Keratinocyte (primary cell): ENCODE measurements at regions not wholly inside any gene's neighbourhood (a gene's known extent, or its start where the extent isn't known, plus 50 kb on each side); places are given as distances from the start of the nearest gene placed in this dataset.

Source experiments
- DNase-seq: peaks from one replicate; pipeline ENCODE4 v3.0.0-alpha.2; 2011; ENCODE audit warnings: low read depth, missing footprints, low spot score
- FAIRE-seq: peaks from 2 replicates; lab custom pipeline; 2011; peaks lifted over from hg19 to GRCh38; lab: Jason Lieb, UNC
- H2AFZ ChIP-seq: 2 replicates; pipeline ENCODE4 v1.6.0; 2012; ENCODE audit warnings: low read length, control low read depth, inconsistent platforms; ENCODE audit not compliant: control insufficient read depth
- H3K27ac ChIP-seq: 2 replicates; pipeline ENCODE4 v1.5.1; 2011; ENCODE audit warnings: low read length; ENCODE audit not compliant: control insufficient read depth, insufficient read depth
- H3K27me3 ChIP-seq: 3 replicates; pipeline ENCODE4 v1.6.0; 2011; ENCODE audit warnings: low read length; ENCODE audit not compliant: control insufficient read depth, insufficient read depth; ENCODE audit errors: extremely low read depth
- H3K36me3 ChIP-seq, 2 experiments: 2 replicates in 1 of 2; 3 replicates in 1 of 2; pipeline ENCODE4 v1.5.1; 2011; ENCODE audit warnings: low read length in 2 of 2, mild to moderate bottlenecking in 1 of 2; ENCODE audit not compliant: control insufficient read depth in 2 of 2, insufficient read depth in 2 of 2; ENCODE audit errors: extremely low read depth in 1 of 2
- H3K4me1 ChIP-seq: 3 replicates; pipeline ENCODE4 v1.5.1; 2011; ENCODE audit warnings: low read length; ENCODE audit not compliant: control insufficient read depth, insufficient read depth; ENCODE audit errors: extremely low read depth
- H3K4me2 ChIP-seq: 3 replicates; pipeline ENCODE4 v1.6.0; 2011; ENCODE audit warnings: low read depth, low read length; ENCODE audit not compliant: control insufficient read depth, insufficient read depth; ENCODE audit errors: extremely low read depth
- H3K4me3 ChIP-seq, 3 experiments: fragments of 200-600 bp in 1 of 3; sonication (generic) in 1 of 3; 2 replicates in 2 of 3; 3 replicates in 1 of 3; pipeline ENCODE4 v1.5.1; 2011 to 2016; ENCODE audit warnings: low read length in 3 of 3, mild to moderate bottlenecking in 3 of 3, control low read depth in 2 of 3, inconsistent platforms in 1 of 3, low read depth in 1 of 3, mixed read lengths in 1 of 3, mixed run types in 1 of 3, moderate library complexity in 1 of 3; ENCODE audit not compliant: control insufficient read depth in 2 of 3, insufficient read depth in 2 of 3; ENCODE audit errors: extremely low read depth in 1 of 3
- H3K79me2 ChIP-seq: 2 replicates; pipeline ENCODE4 v1.6.0; 2012; ENCODE audit warnings: low read length; ENCODE audit not compliant: control insufficient read depth, insufficient read depth
- H3K9ac ChIP-seq: 3 replicates; pipeline ENCODE4 v1.6.0; 2011; ENCODE audit warnings: low read length; ENCODE audit not compliant: control insufficient read depth, insufficient read depth; ENCODE audit errors: extremely low read depth
- H3K9me1 ChIP-seq: 3 replicates; pipeline ENCODE4 v1.6.0; 2011; ENCODE audit warnings: low read length; ENCODE audit not compliant: control insufficient read depth, insufficient read depth; ENCODE audit errors: extremely low read depth
- H3K9me3 ChIP-seq: 2 replicates; pipeline ENCODE4 v1.5.1; 2012; ENCODE audit warnings: low read depth, low read length; ENCODE audit not compliant: control insufficient read depth
- H4K20me1 ChIP-seq: 3 replicates; pipeline ENCODE4 v1.6.0; 2011; ENCODE audit warnings: low read length; ENCODE audit not compliant: control insufficient read depth, insufficient read depth; ENCODE audit errors: extremely low read depth
- CTCF ChIP-seq, 3 experiments: IDR thresholded peaks in 1 of 3; conservative IDR thresholded peaks in 1 of 3; optimal IDR thresholded peaks in 1 of 3; 2 replicates in 2 of 3; 3 replicates in 1 of 3; pipeline versions ENCODE3 to v1.5.1; 2011; ENCODE audit warnings: low read length in 3 of 3, mild to moderate bottlenecking in 3 of 3, moderate library complexity in 2 of 3, control low read depth in 1 of 3, inconsistent platforms in 1 of 3; ENCODE audit not compliant: insufficient read depth in 2 of 3; ENCODE audit errors: extremely low read depth in 1 of 3
- EZH2 ChIP-seq: IDR thresholded peaks from one replicate; pipeline ENCODE4 v1.6.1; 2012; ENCODE audit warnings: inconsistent platforms, mild to moderate bottlenecking, low read length, moderate library complexity
- dilution Hi-C: fragments of 300-500 bp; cut with MboI; formaldehyde crosslinking; loops from one replicate; pipeline ENCODE4 v1.7.0; 2020; ENCODE audit warnings: low sequenced_read_pairs; ENCODE audit not compliant: extremely low pct_ligation_motif_present

- H3K4me3 ChIP-seq: no peak overlapping the region
- DNase-seq (no peak), FAIRE-seq (no peak)
- no peaks in the 10 kb centered on the region for H3K4me1 ChIP-seq
- TF ChIP-seq CTCF (optimal IDR thresholded peaks at IDR 0.05 in 1 of 3, IDR thresholded peaks at IDR 0.05 in 1 of 3, conservative IDR thresholded peaks at IDR 0.05 in 1 of 3; ENCODE audit: extremely low read depth in 1 of 3, insufficient read depth in 2 of 3, low read length in 3 of 3): no peak
- TF ChIP-seq EZH2: no peak
- no peaks in the 10 kb centered on the region for H3K9me3 ChIP-seq
- H3K79me2 ChIP-seq: no peaks in the 10 kb centered on the region
- H3K27me3 ChIP-seq: no peaks in the 10 kb centered on the region
- H2AFZ ChIP-seq: no peak overlapping the region
- H3K9me1 ChIP-seq: no peaks in the 10 kb centered on the region
- H3K27ac ChIP-seq: no peak overlapping the region
- no peak overlapping the region for H3K9ac ChIP-seq
- H3K36me3 ChIP-seq: no peaks in the 10 kb centered on the region
- H3K4me2 ChIP-seq: no peak overlapping the region
- no peaks in the 10 kb centered on the region for H4K20me1 ChIP-seq
- dilution Hi-C loops: loop anchor here (25.0 kb wide), 1 partner anchor 407 kb away; no protein-coding TSS in a partner anchor
These were observed 150.9 kb downstream of the LACC1 start for GRCh38 chr13:44030615-44031014.

GRCh38 chr13:44031555-44031954 is 151.9 kb downstream of the LACC1 start:
- no peaks in the 10 kb centered on the region for H3K27me3 ChIP-seq
- H3K4me2 ChIP-seq: no peak overlapping the region
- H3K27ac ChIP-seq: no peak overlapping the region
- no peak for FAIRE-seq
- no peak overlapping the region for H3K9ac ChIP-seq
- no peak for DNase-seq
- no peaks in the 10 kb centered on the region for H3K4me1 ChIP-seq
- TF ChIP-seq EZH2 (no peak), CTCF (optimal IDR thresholded peaks at IDR 0.05 in 1 of 3, IDR thresholded peaks at IDR 0.05 in 1 of 3, conservative IDR thresholded peaks at IDR 0.05 in 1 of 3; ENCODE audit: extremely low read depth in 1 of 3, insufficient read depth in 2 of 3, low read length in 3 of 3) (no peak)
- dilution Hi-C loops: loop anchor here (25.0 kb wide), 1 partner anchor 406 kb away; no protein-coding TSS in a partner anchor
- no peaks in the 10 kb centered on the region for H4K20me1 ChIP-seq
- H3K9me1 ChIP-seq: no peaks in the 10 kb centered on the region
- H3K4me3 ChIP-seq: no peak overlapping the region
- no peaks in the 10 kb centered on the region for H3K79me2 ChIP-seq
- no peak overlapping the region for H2AFZ ChIP-seq
- no peaks in the 10 kb centered on the region for H3K36me3 ChIP-seq
- no peaks in the 10 kb centered on the region for H3K9me3 ChIP-seq
